HepG2 (cell line): ENCODE measurements at regions not wholly inside any gene's neighbourhood (a gene's known extent, or its start where the extent isn't known, plus 50 kb on each side); places are given as distances from the start of the nearest gene placed in this dataset.

ENCODE experiments used
- small RNA-seq, 3 experiments: library from RNA; depleted of rRNA; stranded (forward); fragments of <200 nt; gene quantifications; one replicate each; pipeline ENCODE3, GENCODE V24; 2012; ENCODE audit warnings: low read depth in 2 of 3, low replicate concordance in 1 of 3; ENCODE audit not compliant: insufficient read length in 3 of 3, insufficient read depth in 2 of 3

Small RNA genes lying in the stretch of these regions (small RNA-seq; reads per million reads assigned to genes)
- gene AC022523.2 (0 reads per million in 3 experiments), gene RF00026 (0 reads per million in 3 experiments), gene RNU6-1186P (0 reads per million in 3 experiments)
